ENCODE measurements at regions not wholly inside any gene's neighbourhood (a gene's known extent, or its start where the extent isn't known, plus 50 kb on each side); places are given as distances from the start of the nearest gene placed in this dataset.

DNA sequence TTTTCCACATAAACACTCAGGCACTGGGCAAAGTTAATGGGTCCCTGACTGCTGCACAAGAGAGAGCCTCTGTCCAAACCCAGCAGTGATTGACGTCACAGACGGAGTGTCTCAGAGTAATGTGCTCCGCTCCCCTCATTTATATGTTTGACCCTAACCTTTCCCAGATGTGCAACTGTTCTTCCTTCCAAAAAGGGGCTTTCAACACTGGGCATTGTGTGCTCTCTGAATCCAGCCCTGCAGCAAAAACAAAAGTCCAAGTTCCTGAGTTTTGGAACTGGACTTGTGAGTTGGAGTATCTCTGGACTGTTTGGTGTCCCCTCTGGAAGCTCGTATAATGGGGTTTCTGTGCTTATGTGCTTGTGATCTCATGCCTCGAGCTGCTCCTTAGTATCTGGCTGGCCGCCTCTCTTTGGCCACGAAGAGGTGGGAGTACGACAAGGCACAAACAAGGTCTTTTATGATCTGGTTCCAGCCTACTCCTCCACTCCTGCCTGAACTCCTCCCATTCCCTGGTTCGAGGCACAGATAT, 76.4 kb upstream of the SMIM36 start:
- no peaks in the 10 kb centered on the region for H3K36me3 ChIP-seq
- H3K27ac ChIP-seq, result peak overlapping the region; percentile 72
- TF ChIP-seq POLR2AphosphoS5 (IDR thresholded peaks at IDR 0.05; ENCODE audit: insufficient read depth in 1 of 2, low read depth in 1 of 2) (peak; percentile 53 to 78), POLR2A (IDR thresholded peaks at IDR 0.05) (no peak)
- no peak overlapping the region for H3K4me3 ChIP-seq
- peak in 1 of 2 donors; percentile 97 for DNase-seq (ENCODE audit: extremely low spot score in 2 of 2)
- peaks cover 28% of the 10 kb centered on the region for H3K4me1 ChIP-seq
- no peaks in the 10 kb centered on the region for H3K27me3 ChIP-seq
- intact Hi-C loops (cut with DNase I), result no loop called here
- H3K9me3 ChIP-seq, result no peaks in the 10 kb centered on the region

DNA sequence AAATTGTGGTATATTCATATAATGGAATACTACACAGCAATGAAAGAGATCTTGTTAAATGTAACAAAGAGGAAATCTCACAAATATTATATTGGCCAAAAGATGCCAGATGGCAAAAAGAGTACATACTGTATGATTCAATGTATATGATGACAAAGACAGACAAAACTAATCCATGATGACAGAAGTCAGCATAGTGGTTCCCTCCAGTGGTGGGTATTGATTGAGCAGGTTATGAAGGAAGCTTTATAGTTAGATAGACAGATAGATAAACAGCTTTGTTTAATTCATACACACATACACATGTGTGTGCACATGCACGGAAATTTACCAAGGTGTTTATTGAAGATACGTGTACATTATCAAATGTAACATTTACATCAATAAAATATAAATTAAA, 74.4 kb upstream of the SMIM36 start:
- Histone ChIP-seq H3K4me3 (no peak overlapping the region), H3K4me1 (peaks cover 28% of the 10 kb centered on the region), H3K36me3 (no peaks in the 10 kb centered on the region), H3K9me3 (no peaks in the 10 kb centered on the region), H3K27me3 (no peaks in the 10 kb centered on the region), H3K27ac (peak overlapping the region; percentile 34)
- DNase-seq (ENCODE audit: extremely low spot score in 2 of 2), result no peak
- no peak for TF ChIP-seq POLR2AphosphoS5 (IDR thresholded peaks at IDR 0.05; ENCODE audit: insufficient read depth in 1 of 2, low read depth in 1 of 2)
- TF ChIP-seq POLR2A (IDR thresholded peaks at IDR 0.05), result no peak
- TF ChIP-seq, protein P1, sequence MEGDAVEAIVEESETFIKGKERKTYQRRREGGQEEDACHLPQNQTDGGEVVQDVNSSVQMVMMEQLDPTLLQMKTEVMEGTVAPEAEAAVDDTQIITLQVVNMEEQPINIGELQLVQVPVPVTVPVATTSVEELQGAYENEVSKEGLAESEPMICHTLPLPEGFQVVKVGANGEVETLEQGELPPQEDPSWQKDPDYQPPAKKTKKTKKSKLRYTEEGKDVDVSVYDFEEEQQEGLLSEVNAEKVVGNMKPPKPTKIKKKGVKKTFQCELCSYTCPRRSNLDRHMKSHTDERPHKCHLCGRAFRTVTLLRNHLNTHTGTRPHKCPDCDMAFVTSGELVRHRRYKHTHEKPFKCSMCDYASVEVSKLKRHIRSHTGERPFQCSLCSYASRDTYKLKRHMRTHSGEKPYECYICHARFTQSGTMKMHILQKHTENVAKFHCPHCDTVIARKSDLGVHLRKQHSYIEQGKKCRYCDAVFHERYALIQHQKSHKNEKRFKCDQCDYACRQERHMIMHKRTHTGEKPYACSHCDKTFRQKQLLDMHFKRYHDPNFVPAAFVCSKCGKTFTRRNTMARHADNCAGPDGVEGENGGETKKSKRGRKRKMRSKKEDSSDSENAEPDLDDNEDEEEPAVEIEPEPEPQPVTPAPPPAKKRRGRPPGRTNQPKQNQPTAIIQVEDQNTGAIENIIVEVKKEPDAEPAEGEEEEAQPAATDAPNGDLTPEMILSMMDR (IDR thresholded peaks at IDR 0.05), result no peak
- intact Hi-C loops (cut with DNase I), result no loop called here

DNA sequence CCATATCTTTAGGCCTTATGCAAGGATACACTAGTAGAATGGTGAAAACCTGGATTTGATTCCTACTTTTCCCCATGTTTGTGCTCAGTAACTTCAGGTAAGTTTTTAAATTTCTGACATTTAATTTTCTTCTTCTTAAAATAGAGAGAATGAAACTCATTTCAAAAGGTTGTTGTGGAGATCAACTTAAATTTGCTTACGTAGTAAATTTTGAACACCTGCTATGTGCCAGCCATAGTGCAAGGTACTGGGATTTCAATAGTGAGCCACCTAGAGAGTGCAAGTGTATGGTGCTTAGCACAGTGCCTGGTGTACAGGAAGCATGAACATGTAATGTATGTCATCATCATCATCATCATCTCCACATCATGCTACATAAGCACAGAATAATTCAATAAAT, 73.6 kb upstream of the SMIM36 start:
- Histone ChIP-seq H3K4me3 (no peak overlapping the region), H3K9me3 (no peaks in the 10 kb centered on the region), H3K4me1 (peaks cover 28% of the 10 kb centered on the region), H3K36me3 (no peaks in the 10 kb centered on the region), H3K27ac (no peak overlapping the region), H3K27me3 (no peaks in the 10 kb centered on the region)
- intact Hi-C loops (cut with DNase I), result no loop called here
- no peak for DNase-seq (ENCODE audit: extremely low spot score in 2 of 2)
- TF ChIP-seq POLR2A (IDR thresholded peaks at IDR 0.05) (no peak), POLR2AphosphoS5 (IDR thresholded peaks at IDR 0.05; ENCODE audit: insufficient read depth in 1 of 2, low read depth in 1 of 2) (no peak)
- TF ChIP-seq, protein P1 (IDR thresholded peaks at IDR 0.05), result no peak

DNA sequence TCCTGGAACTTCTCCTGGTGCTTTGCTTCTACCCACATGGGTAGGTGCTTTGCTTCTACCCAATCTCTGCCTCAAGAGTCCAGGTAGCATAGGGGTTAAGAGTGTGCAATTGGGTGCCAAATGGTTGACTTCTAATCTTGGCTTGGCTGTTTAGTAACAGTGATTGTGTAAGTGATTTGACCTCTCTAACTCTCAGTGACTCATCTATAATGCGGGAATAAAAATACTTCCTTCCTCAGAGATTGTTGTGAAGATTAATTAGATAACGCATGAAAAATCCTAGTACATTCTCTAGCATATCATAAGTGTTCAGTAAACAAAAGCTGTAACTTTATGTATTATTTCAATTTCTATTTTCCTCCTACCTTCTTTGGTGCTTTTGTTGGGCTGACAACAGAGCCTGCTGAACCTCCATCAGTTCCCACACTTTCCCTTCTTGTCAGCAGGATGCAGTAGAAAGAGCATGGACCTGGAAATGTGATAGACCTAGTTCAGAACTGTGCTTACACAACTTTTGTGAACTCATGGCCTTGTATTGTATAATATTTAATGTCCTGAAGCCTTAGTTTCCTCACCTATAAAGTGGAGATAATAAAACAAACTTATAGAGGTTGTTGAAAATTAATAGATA, 72.9 kb upstream of the SMIM36 start:
- TF ChIP-seq POLR2AphosphoS5 (IDR thresholded peaks at IDR 0.05; ENCODE audit: insufficient read depth in 1 of 2, low read depth in 1 of 2) (no peak), POLR2A (IDR thresholded peaks at IDR 0.05) (no peak)
- TF ChIP-seq, protein P1 (IDR thresholded peaks at IDR 0.05), result no peak
- no peaks in the 10 kb centered on the region for H3K9me3 ChIP-seq
- DNase-seq (ENCODE audit: extremely low spot score in 2 of 2), result no peak
- H3K4me3 ChIP-seq, result no peak overlapping the region
- no peak overlapping the region for H3K27ac ChIP-seq
- intact Hi-C loops (cut with DNase I), result no loop called here
- no peaks in the 10 kb centered on the region for H3K36me3 ChIP-seq
- H3K27me3 ChIP-seq, result no peaks in the 10 kb centered on the region
- H3K4me1 ChIP-seq, result peaks cover 23% of the 10 kb centered on the region

DNA sequence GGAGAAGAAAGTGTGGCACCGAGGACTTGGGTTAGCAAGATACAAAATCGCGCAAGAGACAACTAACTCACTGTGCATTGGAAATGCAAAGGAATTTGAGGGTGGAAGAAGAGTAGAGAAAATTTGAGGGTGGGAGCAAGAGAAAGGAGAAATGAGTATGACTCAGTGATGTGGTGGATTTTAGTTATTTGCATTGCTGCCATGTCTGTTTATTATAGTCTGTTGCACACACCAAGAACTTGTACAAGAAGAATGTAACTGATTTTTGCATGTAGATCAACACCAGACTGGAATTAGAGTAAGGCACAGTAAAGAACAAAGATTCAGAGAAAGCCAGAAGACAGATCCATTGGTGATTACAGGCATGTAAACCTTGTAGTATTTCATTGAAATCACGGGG, 71.6 kb upstream of the SMIM36 start:
- DNase-seq (ENCODE audit: extremely low spot score in 2 of 2), result no peak
- Histone ChIP-seq H3K36me3 (no peaks in the 10 kb centered on the region), H3K27me3 (no peaks in the 10 kb centered on the region), H3K4me3 (no peak overlapping the region), H3K4me1 (peaks cover 15% of the 10 kb centered on the region), H3K27ac (no peak overlapping the region), H3K9me3 (no peaks in the 10 kb centered on the region)
- intact Hi-C loops (cut with DNase I), result no loop called here
- TF ChIP-seq, protein P1 (IDR thresholded peaks at IDR 0.05), result no peak
- TF ChIP-seq POLR2AphosphoS5 (IDR thresholded peaks at IDR 0.05; ENCODE audit: insufficient read depth in 1 of 2, low read depth in 1 of 2) (no peak), POLR2A (IDR thresholded peaks at IDR 0.05) (no peak)

All from vagina (tissue), 2 donors.